Breast epithelium (tissue), 3 donors: ENCODE measurements at regions not wholly inside any gene's neighbourhood (a gene's known extent, or its start where the extent isn't known, plus 50 kb on each side); places are given as distances from the start of the nearest gene placed in this dataset.

Experiments used
- POLR2A ChIP-seq: fragments of 450-650 bp; IDR thresholded peaks from one replicate; pipeline ENCODE4 v1.6.1; 2016; ENCODE audit warnings: antibody characterized with exemption, mild to moderate bottlenecking, moderate library complexity
- POLR2AphosphoS5 ChIP-seq, 3 donors: sonication (generic); formaldehyde crosslinking; IDR thresholded peaks; one replicate each; pipeline ENCODE4 v1.6.1; 2017; ENCODE audit warnings: antibody characterized with exemption in 3 of 3
- TF ChIP-seq, protein P1 (sequence below), 3 donors: fragments of 450-650 bp; IDR thresholded peaks; one replicate each; pipeline ENCODE4 v1.5.1; 2016 to 2017; ENCODE audit warnings: antibody characterized with exemption in 3 of 3, mild to moderate bottlenecking in 3 of 3, moderate library complexity in 3 of 3

- TF ChIP-seq, protein P1, sequence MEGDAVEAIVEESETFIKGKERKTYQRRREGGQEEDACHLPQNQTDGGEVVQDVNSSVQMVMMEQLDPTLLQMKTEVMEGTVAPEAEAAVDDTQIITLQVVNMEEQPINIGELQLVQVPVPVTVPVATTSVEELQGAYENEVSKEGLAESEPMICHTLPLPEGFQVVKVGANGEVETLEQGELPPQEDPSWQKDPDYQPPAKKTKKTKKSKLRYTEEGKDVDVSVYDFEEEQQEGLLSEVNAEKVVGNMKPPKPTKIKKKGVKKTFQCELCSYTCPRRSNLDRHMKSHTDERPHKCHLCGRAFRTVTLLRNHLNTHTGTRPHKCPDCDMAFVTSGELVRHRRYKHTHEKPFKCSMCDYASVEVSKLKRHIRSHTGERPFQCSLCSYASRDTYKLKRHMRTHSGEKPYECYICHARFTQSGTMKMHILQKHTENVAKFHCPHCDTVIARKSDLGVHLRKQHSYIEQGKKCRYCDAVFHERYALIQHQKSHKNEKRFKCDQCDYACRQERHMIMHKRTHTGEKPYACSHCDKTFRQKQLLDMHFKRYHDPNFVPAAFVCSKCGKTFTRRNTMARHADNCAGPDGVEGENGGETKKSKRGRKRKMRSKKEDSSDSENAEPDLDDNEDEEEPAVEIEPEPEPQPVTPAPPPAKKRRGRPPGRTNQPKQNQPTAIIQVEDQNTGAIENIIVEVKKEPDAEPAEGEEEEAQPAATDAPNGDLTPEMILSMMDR (IDR thresholded peaks at IDR 0.05): no peak
- TF ChIP-seq POLR2A (no peak), POLR2AphosphoS5 (IDR thresholded peaks at IDR 0.05) (no peak)
Observed at GRCh38 chr11:34773211-34773610, 143.0 kb downstream of the APIP start.
